GM20000 (cell line): ENCODE measurements at regions not wholly inside any gene's neighbourhood (a gene's known extent, or its start where the extent isn't known, plus 50 kb on each side); places are given as distances from the start of the nearest gene placed in this dataset.

Source experiments
- DNase-seq: peaks from one replicate; pipeline ENCODE4 v3.0.0; 2012; ENCODE audit warnings: low spot score
- TF ChIP-seq, protein P1 (sequence below): IDR thresholded peaks from 2 replicates; pipeline ENCODE4 v1.5.1; 2012; ENCODE audit warnings: mild to moderate bottlenecking, control low read depth; ENCODE audit errors: extremely low read depth, missing control alignments

DNA sequence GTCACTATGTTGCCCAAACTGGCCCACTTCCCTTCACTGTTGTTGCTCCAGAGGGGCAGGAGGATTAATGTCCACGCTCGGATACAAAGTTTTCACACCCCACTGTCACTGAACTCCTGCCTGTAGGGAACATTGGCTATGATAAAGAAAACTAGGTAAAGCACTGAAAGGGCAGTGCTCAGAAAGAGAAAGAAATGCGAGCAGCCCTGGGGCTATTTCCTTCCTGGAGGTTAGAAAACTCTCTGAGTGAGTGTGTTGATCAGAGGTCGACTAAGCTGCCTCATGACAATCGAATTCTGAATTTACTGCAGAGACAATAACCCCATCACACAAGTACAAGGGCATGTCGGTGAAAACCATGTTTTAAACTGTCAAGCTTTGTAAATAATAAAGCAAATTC is 227.2 kb upstream of the PITRM1 start:
- TF ChIP-seq, protein P1, sequence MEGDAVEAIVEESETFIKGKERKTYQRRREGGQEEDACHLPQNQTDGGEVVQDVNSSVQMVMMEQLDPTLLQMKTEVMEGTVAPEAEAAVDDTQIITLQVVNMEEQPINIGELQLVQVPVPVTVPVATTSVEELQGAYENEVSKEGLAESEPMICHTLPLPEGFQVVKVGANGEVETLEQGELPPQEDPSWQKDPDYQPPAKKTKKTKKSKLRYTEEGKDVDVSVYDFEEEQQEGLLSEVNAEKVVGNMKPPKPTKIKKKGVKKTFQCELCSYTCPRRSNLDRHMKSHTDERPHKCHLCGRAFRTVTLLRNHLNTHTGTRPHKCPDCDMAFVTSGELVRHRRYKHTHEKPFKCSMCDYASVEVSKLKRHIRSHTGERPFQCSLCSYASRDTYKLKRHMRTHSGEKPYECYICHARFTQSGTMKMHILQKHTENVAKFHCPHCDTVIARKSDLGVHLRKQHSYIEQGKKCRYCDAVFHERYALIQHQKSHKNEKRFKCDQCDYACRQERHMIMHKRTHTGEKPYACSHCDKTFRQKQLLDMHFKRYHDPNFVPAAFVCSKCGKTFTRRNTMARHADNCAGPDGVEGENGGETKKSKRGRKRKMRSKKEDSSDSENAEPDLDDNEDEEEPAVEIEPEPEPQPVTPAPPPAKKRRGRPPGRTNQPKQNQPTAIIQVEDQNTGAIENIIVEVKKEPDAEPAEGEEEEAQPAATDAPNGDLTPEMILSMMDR, result no peak
- no peak for DNase-seq

DNA sequence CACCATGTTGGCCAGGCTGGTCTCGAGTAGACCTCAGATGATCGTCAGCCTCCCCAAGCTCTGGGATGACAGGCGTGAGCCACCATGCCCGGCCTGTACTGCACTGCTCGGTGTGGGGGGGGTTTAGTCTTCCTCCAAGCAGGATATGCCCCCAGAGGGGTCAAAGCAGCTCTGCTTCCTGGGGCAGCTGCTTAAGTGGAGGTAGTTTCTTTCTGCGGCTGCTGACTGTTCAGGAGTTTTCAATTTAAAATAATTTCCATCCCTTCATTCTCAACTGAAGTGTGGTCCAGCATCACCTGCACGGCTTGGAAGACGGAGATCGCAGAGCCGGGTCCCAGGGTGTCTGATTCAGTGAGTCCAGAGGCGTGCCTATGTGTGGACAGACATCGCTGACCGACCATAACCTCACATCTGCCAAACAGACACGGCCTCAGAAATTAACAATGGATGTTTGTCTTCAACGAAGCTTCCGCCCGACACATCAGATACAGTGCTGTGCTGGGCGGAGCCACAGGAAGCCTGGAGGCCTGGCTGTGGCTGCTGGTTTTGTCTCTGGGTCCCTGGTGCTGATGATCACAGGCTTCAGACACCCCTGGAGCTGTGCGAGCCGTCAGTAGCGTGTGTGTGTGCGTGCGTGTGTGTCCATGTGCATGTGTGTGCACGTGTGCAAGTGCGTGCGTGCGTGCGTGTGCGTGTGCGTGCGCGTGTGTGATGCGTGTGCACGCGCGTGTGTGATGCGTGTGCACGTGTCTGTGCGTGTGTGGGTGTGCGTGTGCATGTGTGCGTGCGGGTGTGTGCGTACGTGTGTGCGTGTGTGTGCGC is 226.5 kb upstream of the PITRM1 start:
- DNase-seq, result no peak
- TF ChIP-seq, protein P1, result no peak

DNA sequence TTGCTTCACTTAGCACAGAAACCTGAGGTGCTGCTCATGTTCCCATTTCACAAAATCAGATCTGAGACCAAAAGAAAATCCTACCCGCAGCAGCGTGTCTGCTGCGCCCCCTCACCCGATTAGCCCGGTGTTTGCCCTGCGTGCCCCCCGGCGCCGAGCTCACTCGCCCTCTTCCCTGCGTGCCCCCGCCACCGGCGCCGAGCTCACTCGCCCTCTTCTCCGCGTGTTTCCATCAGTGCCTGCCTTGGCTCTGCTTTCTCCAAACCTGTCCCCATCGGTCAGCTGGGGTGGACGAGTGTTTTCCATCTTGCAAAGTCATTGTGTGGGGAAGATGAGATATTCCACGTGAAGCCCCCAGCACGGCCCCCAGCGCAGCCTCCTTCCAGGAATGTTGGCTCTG is 225.3 kb upstream of the PITRM1 start:
- TF ChIP-seq, protein P1, result no peak

DNA sequence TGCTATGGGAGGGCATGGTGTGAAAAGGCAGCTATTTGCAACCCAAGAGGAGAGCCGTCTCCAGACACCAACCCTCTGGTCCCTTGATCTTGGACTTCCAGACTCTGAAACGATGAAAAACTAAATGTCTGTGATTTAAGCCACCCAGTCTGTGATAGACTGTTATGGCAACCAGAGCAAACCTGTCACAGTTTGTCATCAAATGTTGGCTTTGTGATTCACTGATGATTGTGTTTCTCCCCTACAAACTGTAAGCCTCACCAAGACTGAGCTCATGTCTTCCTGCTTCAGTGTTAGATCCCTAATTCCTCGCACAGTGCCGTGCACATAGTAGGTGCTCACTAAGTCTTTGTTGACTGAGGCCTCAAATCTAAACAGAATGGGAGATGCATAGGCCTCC is 224.6 kb upstream of the PITRM1 start:
- no peak for DNase-seq
- TF ChIP-seq, protein P1, result no peak

More for the DNA sequence above, 225.3 kb upstream of the PITRM1 start:
- DNase-seq, result no peak

DNA sequence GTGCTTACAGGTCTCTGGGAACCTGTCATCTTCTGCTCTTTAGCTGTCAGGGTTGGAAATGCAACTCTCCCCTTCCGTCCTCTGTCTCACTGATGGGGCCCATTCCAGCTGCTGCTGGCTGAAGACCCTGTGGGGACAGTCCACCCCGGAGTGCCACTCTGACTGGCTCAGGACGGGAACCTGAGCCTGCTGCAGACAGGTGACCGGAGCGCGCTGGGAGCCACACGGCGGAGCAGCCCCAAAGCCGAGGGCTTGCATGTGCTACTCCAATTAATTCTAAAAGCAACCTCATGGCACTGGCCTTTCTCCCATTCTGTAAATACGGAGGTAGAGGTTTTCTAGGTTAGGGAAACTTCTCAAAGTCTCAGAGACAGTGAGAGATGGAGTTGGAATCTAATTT is 223.5 kb upstream of the PITRM1 start:
- TF ChIP-seq, protein P1, result no peak
- DNase-seq, result no peak

DNA sequence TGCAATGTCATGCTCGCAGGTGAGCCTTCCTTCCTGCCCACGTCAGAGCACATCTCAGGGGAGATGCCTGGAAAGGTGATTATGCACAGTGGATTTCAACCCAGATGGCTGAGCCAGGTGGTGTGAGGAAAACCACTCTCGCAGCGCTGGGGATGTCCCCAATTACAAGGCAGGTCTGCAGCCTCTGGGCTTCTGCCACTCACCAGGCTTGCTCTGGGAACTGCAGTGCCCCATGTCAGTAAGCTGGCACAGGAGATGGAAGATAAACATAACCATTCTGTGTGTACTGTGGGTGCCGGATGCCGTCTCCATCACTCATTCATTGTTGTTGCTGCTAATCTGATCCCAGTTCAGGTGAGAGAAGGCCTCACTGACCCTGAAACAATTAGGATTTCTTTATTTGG is 222.9 kb upstream of the PITRM1 start:
- DNase-seq, result no peak
- TF ChIP-seq, protein P1, result no peak

DNA sequence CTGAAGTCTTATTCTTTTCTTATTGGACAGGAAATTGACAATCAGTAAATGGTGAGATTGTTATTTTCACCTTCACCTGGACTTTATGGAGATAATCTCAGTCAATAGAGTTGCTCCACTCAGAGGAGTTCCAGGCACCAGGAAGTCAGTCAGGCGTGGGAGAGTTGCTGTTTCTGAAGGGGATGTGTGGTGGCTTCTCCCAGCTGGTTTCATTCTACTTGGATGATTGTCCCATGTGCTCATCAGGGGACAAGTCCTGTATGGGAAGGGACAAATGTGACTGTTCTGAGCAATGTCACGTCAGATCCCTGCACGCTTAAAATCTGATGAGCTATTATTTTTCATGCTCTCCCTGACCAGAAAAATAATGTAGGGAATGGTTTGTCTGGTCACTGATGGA is 222.5 kb upstream of the PITRM1 start:
- TF ChIP-seq, protein P1, result no peak
- no peak for DNase-seq
